GM21786 (cell line): ENCODE measurements at regions not wholly inside any gene's neighbourhood (a gene's known extent, or its start where the extent isn't known, plus 50 kb on each side); places are given as distances from the start of the nearest gene placed in this dataset.
"Not testable (repeated sequence)": the region's sequence is repeated elsewhere in the genome, so short reads cannot be mapped to it uniquely, and the experiment has no call there.

Source experiments
- ATAC-seq: cut with Tn5 transposase; IDR thresholded peaks from one replicate; pipeline ENCODE4 v1.9.1; 2021; ENCODE audit not compliant: unreplicated experiment

DNA sequence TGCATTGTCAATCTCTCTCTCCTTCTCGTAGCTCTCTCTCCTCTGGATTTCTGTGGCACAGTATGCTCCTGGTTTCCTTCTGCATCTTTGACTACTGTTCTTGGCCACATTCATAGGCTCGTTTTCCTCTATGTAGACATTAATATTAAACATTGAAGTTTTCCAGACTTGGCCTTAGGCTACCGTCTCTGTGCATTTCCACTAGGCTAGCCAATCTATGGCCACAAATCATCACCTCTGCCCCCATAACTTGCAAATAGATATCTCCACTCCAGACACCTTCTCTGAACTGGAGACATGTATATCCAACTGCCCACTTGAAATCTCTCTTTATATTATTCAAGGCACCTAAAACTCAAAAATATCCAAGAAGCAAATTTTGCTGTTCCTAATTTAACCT is 768.5 kb downstream of the TSN start:
- no peak for ATAC-seq

DNA sequence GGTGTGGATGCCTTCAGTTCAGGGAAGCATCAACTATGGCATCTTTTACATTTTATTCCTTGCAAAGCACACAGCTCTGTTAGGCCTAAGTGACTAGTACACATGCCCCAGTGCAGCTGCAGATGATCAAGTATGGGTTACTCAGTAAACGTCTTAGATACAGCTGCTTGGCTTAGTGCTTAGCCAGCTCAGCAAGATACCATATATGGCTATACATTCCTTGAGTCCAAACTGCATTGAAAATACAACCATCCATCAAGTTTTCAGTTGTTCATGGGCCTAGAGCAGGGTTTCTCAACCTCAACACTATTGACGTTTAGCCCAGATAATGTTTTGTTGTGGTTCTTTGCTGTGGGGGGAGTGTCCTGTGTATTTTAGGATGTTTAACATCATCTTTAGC is 769.9 kb downstream of the TSN start:
- ATAC-seq = no peak

DNA sequence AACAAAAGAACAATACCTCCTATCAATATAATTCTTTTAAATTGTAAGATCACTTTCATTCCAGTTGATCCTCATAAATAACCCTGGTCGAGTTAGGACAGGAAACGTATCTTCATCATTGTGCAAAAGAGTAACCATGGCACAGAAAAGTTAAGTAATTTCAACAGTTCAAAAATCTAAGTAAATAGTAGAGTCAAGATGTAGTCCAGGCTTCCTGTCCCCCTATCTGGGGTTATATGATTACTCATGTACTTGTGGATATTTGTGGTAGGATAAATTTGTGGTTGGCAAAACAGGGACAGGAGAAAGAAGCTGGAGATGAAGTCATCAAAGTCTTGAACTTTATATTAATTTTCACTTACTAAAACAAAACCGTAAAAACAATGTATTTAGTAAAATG is 772.6 kb downstream of the TSN start:
- ATAC-seq = no peak

DNA sequence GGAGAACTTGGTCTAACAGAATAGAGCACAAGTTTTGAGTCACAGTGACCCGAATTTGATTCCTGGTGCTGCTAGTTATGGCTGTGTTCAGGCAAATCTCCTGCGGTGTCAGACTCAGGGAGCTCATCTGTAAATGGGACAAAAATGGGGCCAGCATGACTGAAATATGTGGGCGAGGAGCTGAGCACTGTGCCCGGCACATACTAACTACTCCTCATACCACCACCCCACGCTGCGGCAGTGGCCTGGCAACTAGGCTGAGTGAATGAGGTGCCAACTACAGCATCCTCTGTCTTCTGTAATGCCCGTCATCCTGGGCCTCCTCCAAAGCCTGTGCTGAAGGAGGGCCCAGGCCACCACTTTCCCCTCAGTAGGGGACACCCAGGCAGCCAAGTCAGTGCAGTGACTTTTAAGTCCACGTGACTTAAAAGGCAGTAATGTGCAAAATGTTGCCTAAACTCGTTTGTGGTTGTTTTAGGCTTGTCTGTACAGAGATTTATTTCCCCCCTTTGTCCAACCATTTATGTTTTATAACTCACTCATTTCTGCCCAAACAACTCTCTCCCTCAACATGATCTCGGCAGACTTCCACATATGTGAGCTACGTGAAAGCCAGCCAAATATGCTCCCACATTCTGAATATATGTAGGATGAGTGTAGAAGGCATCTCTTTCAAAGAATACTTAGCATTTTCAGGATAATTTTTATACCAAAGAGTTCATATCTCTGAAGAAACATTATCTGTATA is 773.7 kb downstream of the TSN start:
- no peak for ATAC-seq

DNA sequence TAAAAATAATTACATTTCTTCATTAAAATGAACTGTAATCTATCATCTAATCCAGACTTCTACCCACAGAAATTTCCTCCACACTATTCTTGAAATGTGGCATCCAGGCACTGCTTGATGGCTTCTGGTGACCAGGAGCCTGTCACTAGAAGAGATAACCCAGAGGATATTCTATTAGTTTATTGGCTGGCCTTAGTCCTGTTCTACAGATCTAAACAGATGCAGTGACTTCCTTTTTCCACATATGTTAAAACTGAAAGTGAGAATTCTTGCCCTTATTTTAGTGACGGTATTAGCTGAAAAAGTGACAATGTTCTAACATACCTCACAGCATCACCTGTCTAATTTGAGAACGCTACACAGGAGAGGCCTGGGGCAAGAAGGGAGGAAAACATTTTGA is 775.4 kb downstream of the TSN start:
- ATAC-seq = peak; percentile 75

DNA sequence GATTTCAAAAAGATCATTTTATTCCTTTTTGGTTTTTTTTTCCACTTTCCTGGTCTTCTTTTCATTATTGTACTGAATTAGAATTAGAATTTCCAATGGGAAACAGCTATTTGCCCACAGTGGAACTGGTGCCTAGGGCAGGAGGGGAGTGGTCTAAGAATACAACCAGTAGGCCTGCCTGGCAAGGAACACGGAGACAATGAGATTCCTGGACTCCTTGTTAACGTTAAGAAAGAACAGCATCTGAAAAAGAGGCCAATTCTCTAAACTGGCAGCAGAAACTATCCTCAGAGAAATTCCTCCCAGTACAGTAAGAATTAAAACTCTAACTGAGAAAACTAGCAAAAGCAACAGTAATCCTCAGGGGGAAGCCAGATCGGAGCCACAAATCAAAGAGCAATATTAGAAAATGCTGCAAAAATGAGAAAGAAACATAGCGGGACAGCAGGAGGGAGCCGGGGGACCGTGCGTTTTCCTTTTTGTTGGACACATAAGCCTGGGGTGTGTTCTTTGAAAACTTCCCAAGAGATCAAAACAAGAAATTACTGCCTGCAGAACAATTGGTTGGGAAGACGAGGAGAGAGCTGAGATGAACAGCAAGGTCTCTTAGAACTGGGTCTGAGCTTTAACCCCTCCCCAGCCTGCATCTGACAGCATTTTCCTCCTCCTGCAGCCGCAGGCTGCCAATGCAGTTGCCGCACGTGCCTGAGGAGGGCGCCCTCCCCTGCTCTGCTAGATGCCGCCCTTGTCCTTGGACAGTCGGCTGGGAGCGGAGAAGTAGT is 776.0 kb downstream of the TSN start:
- no peak for ATAC-seq

DNA sequence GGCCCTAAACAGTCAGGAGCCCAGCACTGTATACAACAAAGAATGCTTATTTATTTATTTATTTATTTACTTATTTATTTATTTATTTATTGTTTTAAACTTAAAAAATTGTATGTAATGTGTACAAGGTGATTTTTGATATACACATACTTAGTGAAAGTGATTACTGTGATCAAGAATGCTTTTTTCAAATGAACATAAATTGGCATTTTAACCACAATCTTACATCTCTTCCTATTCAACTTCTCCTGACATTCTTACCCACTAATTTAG is 776.6 kb downstream of the TSN start:
- no peak for ATAC-seq

DNA sequence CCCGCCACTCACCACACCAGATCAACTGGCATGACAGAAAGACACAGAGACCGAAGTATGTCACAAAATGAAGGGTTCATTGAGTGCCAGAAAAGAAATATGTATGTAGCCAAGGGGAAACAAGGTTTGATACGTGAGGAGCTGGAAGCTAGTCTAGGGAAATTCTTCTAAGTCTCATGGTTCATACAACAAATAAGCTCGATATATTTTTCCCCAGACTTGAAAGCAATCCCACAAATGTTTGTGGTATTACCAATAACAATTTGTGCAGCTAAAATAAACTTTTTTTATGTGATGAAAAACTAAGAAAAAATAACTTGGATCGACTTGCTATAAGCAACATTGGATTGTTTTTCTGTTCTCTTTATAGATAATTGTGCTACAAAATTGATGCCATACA is 777.0 kb downstream of the TSN start:
- no peak for ATAC-seq

DNA sequence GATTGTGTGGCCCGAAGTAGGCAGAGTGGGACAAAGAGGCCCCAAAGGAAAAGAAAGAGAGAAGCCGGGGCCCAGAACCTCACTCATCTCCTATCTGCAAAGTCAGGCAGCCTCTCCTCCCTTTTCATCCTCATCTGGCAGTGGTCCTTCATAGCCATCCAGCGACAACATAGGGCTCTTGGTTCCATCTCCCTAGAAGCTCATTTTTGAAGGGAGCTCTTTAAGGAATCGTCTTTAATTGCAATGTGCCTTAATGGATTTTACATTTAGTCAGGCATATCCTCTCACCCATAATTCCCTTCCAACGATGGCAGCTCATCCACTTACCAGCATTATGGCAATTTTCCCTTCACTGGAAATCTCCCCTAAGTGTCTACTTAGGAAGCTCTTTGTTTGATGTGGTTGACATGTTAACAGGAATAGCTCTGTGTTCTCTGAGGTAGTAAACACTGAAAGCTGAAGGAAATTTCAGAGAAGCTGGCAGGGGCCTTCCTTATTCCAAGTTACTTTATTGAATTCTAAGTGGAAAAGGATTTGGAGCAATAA is 780.6 kb downstream of the TSN start:
- no peak for ATAC-seq

DNA sequence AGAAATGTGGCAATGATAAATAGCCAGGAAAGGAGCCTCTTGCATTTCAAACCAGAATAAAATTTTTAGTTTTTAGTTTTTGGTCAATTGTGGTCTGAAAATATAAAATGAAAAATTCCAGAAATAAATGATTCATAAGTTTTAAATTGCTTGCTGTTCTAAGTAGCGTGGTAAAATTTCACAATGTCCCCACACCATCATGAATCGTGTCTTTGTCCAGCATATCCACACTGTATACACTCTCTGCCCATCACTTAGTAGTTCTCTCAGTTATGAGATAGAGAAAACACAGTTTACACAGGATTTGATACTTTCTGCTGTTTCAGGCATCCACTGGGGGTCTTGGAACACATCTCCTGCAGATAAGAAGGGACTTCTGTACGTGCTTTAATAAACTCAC is 783.9 kb downstream of the TSN start:
- no peak for ATAC-seq

DNA sequence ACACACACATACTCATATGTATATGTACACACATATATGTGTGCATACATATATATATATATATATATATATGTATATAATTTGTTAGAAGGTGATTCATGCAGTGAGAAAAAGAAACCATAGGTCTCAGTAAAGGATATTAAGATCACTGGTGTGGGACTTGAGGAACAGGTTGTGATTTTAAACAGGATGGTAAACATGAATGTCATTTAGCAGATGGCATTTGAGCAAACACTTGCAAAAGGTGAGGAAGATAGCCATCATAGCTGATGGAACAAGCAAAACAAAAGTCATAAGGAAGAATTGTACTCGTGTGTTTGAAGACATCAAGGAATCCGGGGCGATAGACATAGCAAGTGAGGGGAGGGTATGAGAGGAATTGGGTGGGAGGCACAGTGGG is 784.5 kb downstream of the TSN start:
- ATAC-seq = no peak

DNA sequence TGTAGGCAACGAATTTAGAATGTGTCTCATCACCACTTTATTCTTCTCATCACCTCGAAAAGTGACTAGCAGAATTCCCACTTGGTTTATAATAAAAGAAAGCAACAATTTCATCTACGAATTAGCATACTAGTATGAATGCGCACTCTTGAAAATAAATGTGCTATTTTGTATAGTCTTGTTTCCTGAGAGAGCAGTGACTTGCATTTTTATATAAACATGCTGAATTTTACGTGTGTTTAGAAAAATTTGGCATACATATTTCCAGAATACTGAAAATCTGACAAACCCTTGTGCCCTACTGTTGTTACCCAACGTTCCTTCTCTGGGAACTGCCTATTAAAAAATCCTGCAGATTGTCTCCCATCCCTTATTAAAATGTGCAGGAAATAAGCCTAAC is 786.8 kb downstream of the TSN start:
- no peak for ATAC-seq

DNA sequence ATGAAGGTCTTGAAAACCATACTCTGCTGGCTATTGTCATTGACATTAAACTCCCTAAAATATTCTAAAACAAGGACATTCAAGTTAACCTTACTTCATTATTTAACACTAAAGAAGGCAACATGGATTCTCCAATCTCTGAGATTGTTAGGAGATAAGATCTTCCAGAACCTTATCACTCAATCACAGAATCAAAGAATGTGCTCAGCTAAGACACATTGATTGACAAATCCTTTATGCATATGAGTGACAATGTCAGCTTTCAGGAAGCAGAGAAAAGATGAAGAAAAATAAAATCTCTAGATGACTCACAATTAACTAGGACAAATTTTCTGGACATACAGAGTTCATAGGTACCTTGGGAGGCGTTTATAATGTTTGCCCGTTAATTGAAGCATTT is 787.2 kb downstream of the TSN start:
- ATAC-seq = no peak

DNA sequence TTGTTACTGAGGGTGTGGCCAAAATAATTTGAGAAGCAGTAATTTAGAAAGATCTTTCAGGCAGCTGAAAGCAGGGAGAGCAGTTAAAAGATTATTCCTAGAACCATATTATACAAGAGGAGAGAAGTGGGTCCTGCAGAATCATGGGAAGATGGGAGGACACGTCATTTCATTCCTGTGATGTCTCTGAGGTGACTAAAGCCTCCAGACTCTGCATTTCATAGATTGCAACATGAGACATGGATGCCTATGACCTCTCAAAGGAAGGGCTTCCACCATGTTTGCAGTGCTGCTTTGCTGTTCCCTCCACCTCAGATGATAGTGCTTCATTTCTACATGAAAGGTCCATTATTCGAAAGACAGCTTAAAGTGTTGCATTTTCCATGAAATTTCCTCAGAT is 788.4 kb downstream of the TSN start:
- ATAC-seq = no peak

DNA sequence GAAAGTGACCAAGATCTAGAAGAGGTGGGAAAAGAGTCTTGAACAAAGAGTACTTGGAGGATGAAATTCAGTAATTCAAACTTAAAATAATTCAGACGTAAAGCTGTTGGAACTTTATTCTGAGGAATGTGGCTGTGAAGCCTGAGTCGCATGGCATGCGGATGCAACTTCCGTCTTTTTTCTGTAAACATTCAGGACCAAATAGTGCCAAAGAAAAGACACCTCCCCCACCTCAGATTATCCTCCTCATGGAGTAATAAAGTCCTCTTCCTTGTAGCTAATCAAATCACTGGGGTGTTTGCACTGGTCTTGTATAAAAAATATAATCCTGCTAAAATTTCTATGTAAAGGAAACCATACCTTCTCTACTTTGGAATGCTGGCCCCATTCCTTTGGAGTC is 790.4 kb downstream of the TSN start:
- no peak for ATAC-seq

DNA sequence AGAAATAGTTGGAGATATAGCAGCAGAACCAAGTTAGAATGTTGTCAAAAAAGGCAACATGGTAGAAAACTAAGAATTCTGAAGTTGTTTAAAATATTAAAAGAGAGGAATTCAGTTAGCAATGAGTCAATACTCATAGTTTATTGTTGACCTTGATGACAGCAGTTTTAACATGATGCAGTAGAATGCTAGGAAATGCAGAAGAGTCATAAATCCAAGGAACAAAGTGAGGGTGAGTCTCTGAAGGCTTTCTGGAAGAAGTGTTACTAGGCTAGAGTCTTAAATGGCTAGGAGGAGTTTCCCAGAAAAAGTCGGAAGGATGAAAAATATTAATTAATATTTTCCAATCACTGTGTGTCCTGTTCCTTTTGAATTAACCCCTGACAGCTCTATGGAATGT is 807.3 kb downstream of the TSN start:
- ATAC-seq = no peak

DNA sequence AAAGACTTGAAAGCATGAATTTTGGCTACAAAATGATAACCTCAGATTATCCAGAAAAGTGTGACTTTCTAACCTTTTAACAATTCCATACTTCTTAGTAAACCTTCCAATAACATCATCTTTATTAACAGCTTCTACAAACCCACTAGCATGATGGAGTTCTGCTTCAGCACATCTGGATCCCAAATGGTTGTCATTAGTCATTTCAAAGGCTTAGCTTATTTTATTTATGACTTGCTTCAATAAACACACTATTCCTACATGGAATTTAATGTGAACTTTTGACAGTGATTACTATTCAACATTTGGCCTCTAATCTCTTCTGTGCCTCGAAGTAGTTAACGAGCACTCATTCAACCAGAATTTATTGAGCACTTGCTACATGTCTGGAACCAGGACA is 808.3 kb downstream of the TSN start:
- ATAC-seq = no peak

DNA sequence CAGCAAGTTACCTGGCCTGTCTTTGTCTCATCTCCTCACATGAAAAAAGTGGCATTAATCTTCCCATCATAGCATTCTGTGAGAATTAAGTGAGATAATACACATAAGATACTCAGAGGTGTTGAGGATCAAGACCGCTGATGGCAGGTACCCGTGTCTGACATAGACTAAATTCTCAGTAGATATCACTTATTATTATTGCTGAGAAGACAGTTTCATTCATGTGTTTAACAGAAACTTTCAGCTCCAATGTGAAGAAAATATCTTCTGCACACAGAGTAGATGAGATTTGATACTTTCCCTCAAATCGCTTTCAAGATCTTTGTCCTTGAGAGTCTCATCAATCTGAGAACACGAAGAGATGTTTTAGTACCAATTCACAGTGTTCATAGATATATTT is 809.4 kb downstream of the TSN start:
- ATAC-seq = no peak

DNA sequence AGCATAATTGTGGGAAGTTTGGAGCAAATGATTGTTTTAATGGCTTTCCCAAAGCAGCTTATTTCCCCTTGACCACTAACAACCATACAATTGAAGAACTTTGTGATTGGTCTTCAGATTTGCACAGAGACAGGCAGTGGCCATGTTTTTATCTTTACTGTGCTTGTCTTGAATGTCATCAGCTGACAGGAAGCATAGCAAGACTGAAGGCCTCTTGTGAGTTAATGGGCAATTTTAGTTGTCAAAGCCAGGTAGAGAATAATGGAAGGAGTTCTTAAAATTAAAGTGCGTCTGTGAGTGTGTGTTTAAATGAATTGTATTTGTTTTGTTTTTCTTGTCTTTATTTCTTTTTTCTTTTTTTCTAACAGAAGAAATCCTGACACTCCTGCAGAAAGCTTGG is 809.9 kb downstream of the TSN start:
- ATAC-seq = no peak

DNA sequence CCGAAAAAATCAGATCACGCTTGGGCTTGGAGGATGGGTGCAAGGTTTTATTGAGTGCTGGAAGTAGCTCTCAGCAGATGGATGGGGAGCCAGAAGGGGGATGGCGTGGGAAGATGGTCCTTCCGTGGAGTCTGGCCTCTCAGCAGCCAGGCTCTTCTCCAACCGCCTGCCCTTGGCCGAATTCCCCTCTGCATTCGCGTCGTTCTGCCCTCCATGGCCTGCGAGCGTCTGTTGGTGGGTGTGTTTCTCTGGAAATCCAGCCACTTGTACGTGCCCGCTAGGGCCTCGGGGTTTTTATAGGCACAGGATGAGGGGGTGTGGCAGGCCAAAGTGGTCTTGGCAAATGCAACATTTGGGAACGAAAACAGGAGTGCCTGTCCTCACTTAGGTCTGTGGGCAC is 815.2 kb downstream of the TSN start:
- ATAC-seq = no peak

DNA sequence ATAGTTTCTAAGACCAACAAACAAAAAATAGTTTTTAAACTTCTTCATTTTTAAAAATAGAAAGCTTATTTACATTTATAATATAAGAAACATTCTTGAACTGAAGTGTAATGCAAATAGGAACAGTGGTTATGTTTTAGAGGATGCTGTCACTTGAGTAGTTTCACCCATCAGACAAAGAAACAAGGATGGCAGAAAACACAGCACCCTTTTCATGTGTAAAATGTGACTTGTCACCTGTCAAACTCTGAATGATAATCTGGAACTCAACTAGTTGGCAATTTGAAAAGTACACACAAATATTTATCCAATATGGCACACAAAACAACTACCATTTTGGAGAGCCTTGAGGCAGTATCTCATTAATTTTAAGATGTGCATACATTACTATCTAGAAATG is 816.0 kb downstream of the TSN start:
- ATAC-seq = not testable (repeated sequence)

DNA sequence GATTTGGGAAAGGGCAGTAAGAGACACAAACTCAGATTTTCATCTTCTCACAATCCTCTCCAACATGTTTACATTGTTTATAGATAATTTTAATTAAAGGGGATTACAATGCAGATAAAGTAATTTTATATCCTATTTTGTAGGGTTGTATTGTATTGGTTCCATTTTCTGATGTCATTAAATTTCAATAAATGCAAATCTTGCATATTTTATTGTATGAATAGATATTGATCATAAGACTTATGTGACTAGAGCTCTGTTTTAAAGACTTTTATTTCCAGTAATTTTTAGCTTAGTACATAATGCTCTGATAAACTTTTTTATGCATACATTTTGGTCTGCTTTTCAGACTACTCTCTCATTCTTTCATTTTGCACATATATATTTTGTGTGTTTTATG is 819.6 kb downstream of the TSN start:
- ATAC-seq = no peak
